ENCODE measurements at regions not wholly inside any gene's neighbourhood (a gene's known extent, or its start where the extent isn't known, plus 50 kb on each side); places are given as distances from the start of the nearest gene placed in this dataset.

DNA sequence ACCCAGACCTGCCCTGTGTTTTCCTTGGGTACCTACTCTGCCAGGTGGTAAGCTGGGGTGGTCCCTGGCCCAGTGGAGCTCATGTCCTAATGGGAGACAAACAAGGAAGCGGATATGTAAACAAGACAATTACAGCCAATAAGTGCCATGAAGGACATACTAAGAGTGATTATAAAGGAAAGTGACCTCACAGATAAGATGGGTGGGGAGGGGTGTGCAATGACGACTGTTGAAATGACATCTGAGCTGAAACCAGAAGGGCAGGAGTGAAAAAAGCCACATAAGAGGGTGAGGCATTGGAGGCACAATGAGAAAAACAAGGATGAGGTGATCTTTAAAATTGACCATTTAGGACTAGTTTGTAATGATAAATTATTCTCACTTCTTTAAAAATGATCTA is 336.2 kb upstream of the IL12A start:
- no peak for TF ChIP-seq TAF1 (IDR thresholded peaks at IDR 0.05; ENCODE audit: low read depth, low read length)
- TF ChIP-seq POLR2A (IDR thresholded peaks at IDR 0.05; ENCODE audit: low read depth, low read length): no peak
- TF ChIP-seq PAX5 (IDR thresholded peaks at IDR 0.05; ENCODE audit: insufficient read depth, low read length, severe bottlenecking): no peak
- TF ChIP-seq POLR2AphosphoS5 (IDR thresholded peaks at IDR 0.05; ENCODE audit: low read depth, low read length): no peak
- DNase-seq (ENCODE audit: insufficient read length, low spot score): no peak

DNA sequence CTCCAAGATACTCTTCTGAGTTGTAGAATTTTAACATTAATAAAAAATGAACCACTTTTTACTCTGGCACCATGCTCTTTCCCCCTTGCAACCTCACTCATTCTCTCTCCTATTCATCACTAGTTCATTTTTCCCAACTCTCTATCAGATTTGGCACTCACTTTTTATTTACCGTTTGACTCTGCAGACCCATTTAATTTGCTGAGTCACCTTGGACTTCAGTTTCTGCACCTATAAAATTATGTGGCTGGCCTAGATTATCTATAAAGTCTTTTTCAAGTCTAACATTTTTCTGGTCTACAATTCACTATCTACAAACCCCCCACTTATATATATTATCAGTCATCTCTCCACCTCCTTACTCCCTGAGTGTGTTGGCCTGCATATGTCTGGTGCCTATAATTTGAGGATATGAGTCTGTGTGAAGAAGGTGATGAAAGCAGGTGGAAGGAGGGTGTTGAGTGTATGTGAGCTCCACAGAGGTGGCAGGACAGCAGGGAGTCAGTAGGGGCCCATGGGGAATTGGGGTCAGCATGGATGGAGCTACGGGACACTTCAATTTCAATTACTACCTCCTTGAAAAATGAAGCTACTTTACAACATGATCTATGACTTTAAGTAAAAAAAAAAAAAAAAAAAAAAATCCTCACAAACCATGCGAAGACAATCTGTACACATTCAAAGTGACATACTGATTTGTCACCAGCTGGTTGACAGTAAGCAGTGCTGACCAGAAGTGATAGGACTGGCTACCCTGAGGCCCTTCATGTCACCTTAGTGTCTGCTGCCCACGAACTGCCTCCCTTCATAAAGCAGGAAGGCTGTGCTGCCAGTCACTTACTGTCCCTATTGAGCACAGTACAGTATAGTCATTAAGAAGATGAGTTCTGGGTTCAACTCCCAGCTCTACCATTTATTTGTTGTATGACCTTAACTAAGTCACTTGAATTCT is 334.2 kb upstream of the IL12A start:
- FAIRE-seq: no peak

More for the DNA sequence above, 336.2 kb upstream of the IL12A start:
- no peak for FAIRE-seq

DNA sequence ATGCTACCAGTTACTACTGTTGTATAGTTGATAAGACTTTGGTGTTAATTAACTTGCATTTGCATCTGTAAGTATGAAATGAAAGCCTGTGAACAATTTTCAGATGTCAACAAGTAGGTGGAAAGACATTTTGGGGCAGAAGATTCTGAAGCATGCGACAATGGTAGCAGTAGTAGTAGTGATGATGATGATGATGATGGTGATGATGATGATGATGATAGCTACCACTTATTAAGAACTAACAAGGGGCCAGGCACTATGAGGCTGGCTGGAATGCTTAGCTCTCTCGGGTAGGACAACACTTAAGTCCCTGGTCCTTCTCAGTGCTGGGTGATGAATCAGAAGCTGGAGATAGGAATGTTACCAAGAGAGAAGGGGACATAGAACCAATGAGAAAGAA is 333.4 kb upstream of the IL12A start:
- FAIRE-seq (no peak), DNase-seq (ENCODE audit: insufficient read length, low spot score) (no peak)
- TF ChIP-seq POU2F2 (IDR thresholded peaks at IDR 0.05; ENCODE audit: low read depth, low read length): no peak
- no peak for TF ChIP-seq POLR2AphosphoS5 (IDR thresholded peaks at IDR 0.05; ENCODE audit: low read depth, low read length)
- TF ChIP-seq PAX5 (IDR thresholded peaks at IDR 0.05; ENCODE audit: insufficient read depth, low read length, severe bottlenecking): no peak
- no peak for TF ChIP-seq TAF1 (IDR thresholded peaks at IDR 0.05; ENCODE audit: low read depth, low read length)
- no peak for TF ChIP-seq SPI1 (IDR thresholded peaks at IDR 0.05; ENCODE audit: low read depth, low read length)
- no peak for TF ChIP-seq POLR2A (IDR thresholded peaks at IDR 0.05; ENCODE audit: low read depth, low read length)

More for the DNA sequence above, 334.2 kb upstream of the IL12A start:
- TF ChIP-seq POLR2A (IDR thresholded peaks at IDR 0.05; ENCODE audit: low read depth, low read length) (no peak), PAX5 (IDR thresholded peaks at IDR 0.05; ENCODE audit: insufficient read depth, low read length, severe bottlenecking) (no peak), SPI1 (IDR thresholded peaks at IDR 0.05; ENCODE audit: low read depth, low read length) (no peak), POU2F2 (IDR thresholded peaks at IDR 0.05; ENCODE audit: low read depth, low read length) (no peak), TAF1 (IDR thresholded peaks at IDR 0.05; ENCODE audit: low read depth, low read length) (no peak), POLR2AphosphoS5 (IDR thresholded peaks at IDR 0.05; ENCODE audit: low read depth, low read length) (no peak)
- no peak for DNase-seq (ENCODE audit: insufficient read length, low spot score)

DNA sequence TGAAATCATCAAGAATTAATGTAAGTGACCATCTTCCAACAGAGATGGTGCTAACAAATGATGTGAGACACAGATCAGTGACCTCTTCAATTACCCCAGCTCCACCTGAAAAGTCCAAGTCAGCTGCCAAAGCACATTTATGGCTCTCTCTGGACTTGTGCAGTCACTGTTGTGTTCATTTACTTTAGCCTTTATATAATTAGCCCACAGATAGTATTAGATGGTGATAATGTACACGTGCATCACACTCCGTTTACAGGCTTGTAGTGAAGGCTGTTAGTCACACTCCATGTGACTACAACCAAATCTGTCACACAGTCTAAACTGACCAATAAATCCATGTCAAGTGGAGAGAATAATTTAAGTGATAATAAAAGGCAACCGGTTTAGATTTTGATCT is 331.5 kb upstream of the IL12A start:
- no peak for TF ChIP-seq POLR2AphosphoS5 (IDR thresholded peaks at IDR 0.05; ENCODE audit: low read depth, low read length)
- TF ChIP-seq POU2F2 (IDR thresholded peaks at IDR 0.05; ENCODE audit: low read depth, low read length): no peak
- no peak for TF ChIP-seq SPI1 (IDR thresholded peaks at IDR 0.05; ENCODE audit: low read depth, low read length)
- TF ChIP-seq PAX5 (IDR thresholded peaks at IDR 0.05; ENCODE audit: insufficient read depth, low read length, severe bottlenecking): no peak
- TF ChIP-seq POLR2A (IDR thresholded peaks at IDR 0.05; ENCODE audit: low read depth, low read length): no peak
- no peak for TF ChIP-seq TAF1 (IDR thresholded peaks at IDR 0.05; ENCODE audit: low read depth, low read length)
- no peak for DNase-seq (ENCODE audit: insufficient read length, low spot score)

DNA sequence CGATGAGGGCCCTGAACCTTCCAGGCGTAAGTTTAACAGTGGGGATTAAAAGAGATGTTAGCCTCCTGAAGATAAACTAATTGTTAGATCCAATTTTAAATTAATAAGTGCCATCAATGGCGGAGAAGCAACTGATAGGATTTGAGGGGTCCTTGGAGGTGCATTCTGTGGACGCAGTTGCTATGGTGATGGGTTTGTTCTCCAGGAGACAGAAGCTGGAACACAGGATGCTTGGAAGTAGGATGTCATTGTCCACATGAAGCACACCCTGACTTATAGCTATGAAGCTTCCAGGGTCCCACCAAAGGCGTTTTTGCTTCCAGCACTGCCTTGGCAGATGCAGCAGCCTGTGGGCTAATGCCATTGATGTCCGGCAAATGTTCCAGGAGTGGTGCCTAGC is 331.0 kb upstream of the IL12A start:
- DNase-seq (ENCODE audit: insufficient read length, low spot score) (no peak), FAIRE-seq (no peak)
- TF ChIP-seq PAX5 (IDR thresholded peaks at IDR 0.05; ENCODE audit: insufficient read depth, low read length, severe bottlenecking): no peak
- TF ChIP-seq POLR2AphosphoS5 (IDR thresholded peaks at IDR 0.05; ENCODE audit: low read depth, low read length): no peak
- TF ChIP-seq SPI1 (IDR thresholded peaks at IDR 0.05; ENCODE audit: low read depth, low read length): no peak
- no peak for TF ChIP-seq POLR2A (IDR thresholded peaks at IDR 0.05; ENCODE audit: low read depth, low read length)
- no peak for TF ChIP-seq TAF1 (IDR thresholded peaks at IDR 0.05; ENCODE audit: low read depth, low read length)
- no peak for TF ChIP-seq POU2F2 (IDR thresholded peaks at IDR 0.05; ENCODE audit: low read depth, low read length)

More for the DNA sequence above, 331.5 kb upstream of the IL12A start:
- no peak for FAIRE-seq

DNA sequence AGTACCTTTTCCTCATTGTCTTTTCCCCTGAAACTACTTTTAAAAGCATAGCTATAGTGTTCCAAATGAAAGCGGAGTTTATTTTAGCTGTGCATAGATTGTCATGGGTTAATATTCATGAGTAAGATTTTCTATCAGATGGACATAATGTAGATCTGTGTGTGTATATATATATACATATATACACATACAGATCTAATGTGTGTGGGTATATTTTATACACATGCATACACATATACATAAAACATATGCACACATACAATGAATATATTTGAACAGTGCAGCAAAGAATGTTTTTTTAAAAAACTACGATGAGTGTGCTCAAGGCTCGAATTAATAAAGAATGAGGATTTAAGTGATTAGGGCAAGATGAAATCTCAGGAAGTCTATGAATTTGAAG is 328.3 kb upstream of the IL12A start:
- DNase-seq (ENCODE audit: insufficient read length, low spot score) (no peak), FAIRE-seq (no peak)
- TF ChIP-seq POLR2A (IDR thresholded peaks at IDR 0.05; ENCODE audit: low read depth, low read length): no peak
- TF ChIP-seq PAX5 (IDR thresholded peaks at IDR 0.05; ENCODE audit: insufficient read depth, low read length, severe bottlenecking): no peak
- no peak for TF ChIP-seq POLR2AphosphoS5 (IDR thresholded peaks at IDR 0.05; ENCODE audit: low read depth, low read length)
- no peak for TF ChIP-seq TAF1 (IDR thresholded peaks at IDR 0.05; ENCODE audit: low read depth, low read length)
- TF ChIP-seq SPI1 (IDR thresholded peaks at IDR 0.05; ENCODE audit: low read depth, low read length): no peak

DNA sequence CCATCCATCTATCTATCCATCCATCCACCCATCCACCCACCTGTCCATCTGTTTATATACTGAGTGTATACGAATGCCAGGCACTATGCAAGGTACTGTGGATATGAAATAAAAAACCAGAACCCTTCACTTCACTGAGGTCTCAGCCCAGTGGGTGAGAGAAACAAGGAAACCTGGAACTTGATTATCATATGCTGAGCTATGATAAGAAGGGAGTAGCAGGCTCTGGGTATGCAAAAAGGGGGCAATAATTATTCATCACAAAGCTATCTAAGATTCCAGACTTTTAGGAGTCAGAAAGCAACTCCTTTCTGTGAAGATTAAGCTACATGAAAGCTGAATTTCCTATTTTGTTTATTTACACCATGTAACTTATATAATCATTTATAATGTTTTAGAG is 327.7 kb upstream of the IL12A start:
- DNase-seq (ENCODE audit: insufficient read length, low spot score): no peak

DNA sequence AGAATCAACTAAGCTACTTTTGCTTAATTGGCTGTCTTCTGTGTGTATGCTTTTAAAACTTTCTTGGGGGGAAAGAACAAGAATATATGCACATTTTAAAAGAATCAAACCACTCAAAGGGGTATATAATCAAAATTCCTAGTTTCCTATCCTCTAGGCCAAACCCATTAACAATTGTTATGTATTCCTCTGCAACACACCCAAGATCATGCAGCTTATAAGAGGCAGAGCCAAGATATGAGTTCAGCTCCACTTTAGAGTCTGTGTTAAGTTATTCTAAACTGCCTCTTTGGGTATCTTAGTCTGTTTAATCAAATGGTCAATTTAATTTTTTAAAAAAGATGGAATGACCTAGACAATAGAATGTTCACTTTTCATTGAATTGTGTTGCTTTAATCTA is 326.1 kb upstream of the IL12A start:
- no peak for DNase-seq (ENCODE audit: insufficient read length, low spot score)
- FAIRE-seq: no peak
- no peak for TF ChIP-seq SPI1 (IDR thresholded peaks at IDR 0.05; ENCODE audit: low read depth, low read length)
- no peak for TF ChIP-seq POLR2AphosphoS5 (IDR thresholded peaks at IDR 0.05; ENCODE audit: low read depth, low read length)
- TF ChIP-seq PAX5 (IDR thresholded peaks at IDR 0.05; ENCODE audit: insufficient read depth, low read length, severe bottlenecking): no peak
- no peak for TF ChIP-seq POU2F2 (IDR thresholded peaks at IDR 0.05; ENCODE audit: low read depth, low read length)
- TF ChIP-seq POLR2A (IDR thresholded peaks at IDR 0.05; ENCODE audit: low read depth, low read length): no peak
- TF ChIP-seq TAF1 (IDR thresholded peaks at IDR 0.05; ENCODE audit: low read depth, low read length): no peak

More for the DNA sequence above, 327.7 kb upstream of the IL12A start:
- FAIRE-seq: no peak
- TF ChIP-seq POLR2AphosphoS5 (IDR thresholded peaks at IDR 0.05; ENCODE audit: low read depth, low read length) (no peak), TAF1 (IDR thresholded peaks at IDR 0.05; ENCODE audit: low read depth, low read length) (no peak), POU2F2 (IDR thresholded peaks at IDR 0.05; ENCODE audit: low read depth, low read length) (no peak), POLR2A (IDR thresholded peaks at IDR 0.05; ENCODE audit: low read depth, low read length) (no peak), PAX5 (IDR thresholded peaks at IDR 0.05; ENCODE audit: insufficient read depth, low read length, severe bottlenecking) (no peak), SPI1 (IDR thresholded peaks at IDR 0.05; ENCODE audit: low read depth, low read length) (no peak)

DNA sequence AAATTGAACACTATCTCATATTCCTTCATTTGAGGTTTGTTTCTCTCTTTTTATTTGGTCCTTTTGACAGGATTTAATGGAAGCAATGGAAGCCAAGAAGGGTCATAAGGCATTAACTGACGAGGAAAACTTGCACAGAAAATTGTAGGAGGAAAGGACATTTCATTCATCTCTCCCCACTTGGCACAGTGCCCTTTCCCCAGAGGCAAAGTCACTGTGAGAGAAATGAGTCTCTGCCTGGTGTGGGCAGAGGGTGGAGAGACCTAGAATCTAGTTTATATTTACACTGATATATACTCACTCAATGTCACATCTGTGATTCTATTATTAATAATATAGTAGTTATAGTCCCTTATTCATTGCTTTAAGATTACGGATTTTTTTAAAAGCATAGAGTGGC is 324.6 kb upstream of the IL12A start:
- FAIRE-seq (no peak), DNase-seq (ENCODE audit: insufficient read length, low spot score) (no peak)
- TF ChIP-seq PAX5 (IDR thresholded peaks at IDR 0.05; ENCODE audit: insufficient read depth, low read length, severe bottlenecking): no peak
- TF ChIP-seq POLR2A (IDR thresholded peaks at IDR 0.05; ENCODE audit: low read depth, low read length): no peak
- TF ChIP-seq SPI1 (IDR thresholded peaks at IDR 0.05; ENCODE audit: low read depth, low read length): no peak
- no peak for TF ChIP-seq POLR2AphosphoS5 (IDR thresholded peaks at IDR 0.05; ENCODE audit: low read depth, low read length)
- no peak for TF ChIP-seq POU2F2 (IDR thresholded peaks at IDR 0.05; ENCODE audit: low read depth, low read length)
- no peak for TF ChIP-seq TAF1 (IDR thresholded peaks at IDR 0.05; ENCODE audit: low read depth, low read length)
